ENCODE measurements at regions not wholly inside any gene's neighbourhood (a gene's known extent, or its start where the extent isn't known, plus 50 kb on each side); places are given as distances from the start of the nearest gene placed in this dataset.

GRCh38 chr15:77897896-77898406 is 179.6 kb downstream of the TBC1D2B start:
- no peak for TF ChIP-seq POLR2AphosphoS5 (IDR thresholded peaks at IDR 0.05; ENCODE audit: low read depth, low read length)
- no peak for TF ChIP-seq FOXP2 (optimal IDR thresholded peaks at IDR 0.05; ENCODE audit: borderline replicate concordance, extremely low read depth, extremely low read length, insufficient read depth)
- TF ChIP-seq, protein P1, sequence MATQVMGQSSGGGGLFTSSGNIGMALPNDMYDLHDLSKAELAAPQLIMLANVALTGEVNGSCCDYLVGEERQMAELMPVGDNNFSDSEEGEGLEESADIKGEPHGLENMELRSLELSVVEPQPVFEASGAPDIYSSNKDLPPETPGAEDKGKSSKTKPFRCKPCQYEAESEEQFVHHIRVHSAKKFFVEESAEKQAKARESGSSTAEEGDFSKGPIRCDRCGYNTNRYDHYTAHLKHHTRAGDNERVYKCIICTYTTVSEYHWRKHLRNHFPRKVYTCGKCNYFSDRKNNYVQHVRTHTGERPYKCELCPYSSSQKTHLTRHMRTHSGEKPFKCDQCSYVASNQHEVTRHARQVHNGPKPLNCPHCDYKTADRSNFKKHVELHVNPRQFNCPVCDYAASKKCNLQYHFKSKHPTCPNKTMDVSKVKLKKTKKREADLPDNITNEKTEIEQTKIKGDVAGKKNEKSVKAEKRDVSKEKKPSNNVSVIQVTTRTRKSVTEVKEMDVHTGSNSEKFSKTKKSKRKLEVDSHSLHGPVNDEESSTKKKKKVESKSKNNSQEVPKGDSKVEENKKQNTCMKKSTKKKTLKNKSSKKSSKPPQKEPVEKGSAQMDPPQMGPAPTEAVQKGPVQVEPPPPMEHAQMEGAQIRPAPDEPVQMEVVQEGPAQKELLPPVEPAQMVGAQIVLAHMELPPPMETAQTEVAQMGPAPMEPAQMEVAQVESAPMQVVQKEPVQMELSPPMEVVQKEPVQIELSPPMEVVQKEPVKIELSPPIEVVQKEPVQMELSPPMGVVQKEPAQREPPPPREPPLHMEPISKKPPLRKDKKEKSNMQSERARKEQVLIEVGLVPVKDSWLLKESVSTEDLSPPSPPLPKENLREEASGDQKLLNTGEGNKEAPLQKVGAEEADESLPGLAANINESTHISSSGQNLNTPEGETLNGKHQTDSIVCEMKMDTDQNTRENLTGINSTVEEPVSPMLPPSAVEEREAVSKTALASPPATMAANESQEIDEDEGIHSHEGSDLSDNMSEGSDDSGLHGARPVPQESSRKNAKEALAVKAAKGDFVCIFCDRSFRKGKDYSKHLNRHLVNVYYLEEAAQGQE (IDR thresholded peaks at IDR 0.05; ENCODE audit: insufficient read depth in 1 of 2, low read depth in 2 of 2, low read length in 2 of 2), result no peak

- TF ChIP-seq, protein P1 (IDR thresholded peaks at IDR 0.05; ENCODE audit: insufficient read depth in 1 of 2, low read depth in 2 of 2, low read length in 2 of 2), result no peak
- TF ChIP-seq TAF1 (IDR thresholded peaks at IDR 0.05; ENCODE audit: borderline replicate concordance, insufficient read depth, low read length) (no peak), SIN3A (IDR thresholded peaks at IDR 0.05; ENCODE audit: borderline replicate concordance, insufficient read depth, low read length) (no peak), POLR2AphosphoS5 (IDR thresholded peaks at IDR 0.05; ENCODE audit: low read depth, low read length) (no peak), FOXP2 (optimal IDR thresholded peaks at IDR 0.05; ENCODE audit: borderline replicate concordance, extremely low read depth, extremely low read length, insufficient read depth) (no peak)
Measured at GRCh38 chr15:77895742-77896141, 181.8 kb downstream of the TBC1D2B start.

GRCh38 chr15:77892335-77892734 is 185.2 kb downstream of the TBC1D2B start:
- TF ChIP-seq, protein P1 (IDR thresholded peaks at IDR 0.05; ENCODE audit: insufficient read depth in 1 of 2, low read depth in 2 of 2, low read length in 2 of 2), result no peak
- TF ChIP-seq TAF1 (IDR thresholded peaks at IDR 0.05; ENCODE audit: borderline replicate concordance, insufficient read depth, low read length) (no peak), SIN3A (IDR thresholded peaks at IDR 0.05; ENCODE audit: borderline replicate concordance, insufficient read depth, low read length) (no peak), FOXP2 (optimal IDR thresholded peaks at IDR 0.05; ENCODE audit: borderline replicate concordance, extremely low read depth, extremely low read length, insufficient read depth) (no peak), POLR2AphosphoS5 (IDR thresholded peaks at IDR 0.05; ENCODE audit: low read depth, low read length) (no peak)

- TF ChIP-seq POLR2AphosphoS5 (IDR thresholded peaks at IDR 0.05; ENCODE audit: low read depth, low read length) (no peak), TAF1 (IDR thresholded peaks at IDR 0.05; ENCODE audit: borderline replicate concordance, insufficient read depth, low read length) (no peak), SIN3A (IDR thresholded peaks at IDR 0.05; ENCODE audit: borderline replicate concordance, insufficient read depth, low read length) (no peak), FOXP2 (optimal IDR thresholded peaks at IDR 0.05; ENCODE audit: borderline replicate concordance, extremely low read depth, extremely low read length, insufficient read depth) (no peak)
- TF ChIP-seq, protein P1 (IDR thresholded peaks at IDR 0.05; ENCODE audit: insufficient read depth in 1 of 2, low read depth in 2 of 2, low read length in 2 of 2), result no peak
Measured at GRCh38 chr15:77889009-77889806, 188.3 kb downstream of the TBC1D2B start.

Measured in PFSK-1 (cell line).